ENCODE measurements at regions not wholly inside any gene's neighbourhood (a gene's known extent, or its start where the extent isn't known, plus 50 kb on each side); places are given as distances from the start of the nearest gene placed in this dataset.

GRCh38 chr10:100655760-100656421 is 89.5 kb upstream of the PAX2 start (continued):
- peak; percentile 43 for TF ChIP-seq PRDM10 (tag by site-specific recombination; IDR thresholded peaks at IDR 0.05)
- TF ChIP-seq ZNF513 (tag by site-specific recombination; IDR thresholded peaks at IDR 0.05) = peak; percentile 99
- TF ChIP-seq MZF1 (tag by site-specific recombination; IDR thresholded peaks at IDR 0.05; ENCODE audit: borderline replicate concordance) = peak; percentile 37; the same call in 1 of the 2 replicates
- no peak for TF ChIP-seq ZNF311 (tag by site-specific recombination; IDR thresholded peaks at IDR 0.05; ENCODE audit: borderline replicate concordance)
- peak; percentile 92 for TF ChIP-seq ZEB2 (tag by site-specific recombination; IDR thresholded peaks at IDR 0.05)
- TF ChIP-seq, protein P1, sequence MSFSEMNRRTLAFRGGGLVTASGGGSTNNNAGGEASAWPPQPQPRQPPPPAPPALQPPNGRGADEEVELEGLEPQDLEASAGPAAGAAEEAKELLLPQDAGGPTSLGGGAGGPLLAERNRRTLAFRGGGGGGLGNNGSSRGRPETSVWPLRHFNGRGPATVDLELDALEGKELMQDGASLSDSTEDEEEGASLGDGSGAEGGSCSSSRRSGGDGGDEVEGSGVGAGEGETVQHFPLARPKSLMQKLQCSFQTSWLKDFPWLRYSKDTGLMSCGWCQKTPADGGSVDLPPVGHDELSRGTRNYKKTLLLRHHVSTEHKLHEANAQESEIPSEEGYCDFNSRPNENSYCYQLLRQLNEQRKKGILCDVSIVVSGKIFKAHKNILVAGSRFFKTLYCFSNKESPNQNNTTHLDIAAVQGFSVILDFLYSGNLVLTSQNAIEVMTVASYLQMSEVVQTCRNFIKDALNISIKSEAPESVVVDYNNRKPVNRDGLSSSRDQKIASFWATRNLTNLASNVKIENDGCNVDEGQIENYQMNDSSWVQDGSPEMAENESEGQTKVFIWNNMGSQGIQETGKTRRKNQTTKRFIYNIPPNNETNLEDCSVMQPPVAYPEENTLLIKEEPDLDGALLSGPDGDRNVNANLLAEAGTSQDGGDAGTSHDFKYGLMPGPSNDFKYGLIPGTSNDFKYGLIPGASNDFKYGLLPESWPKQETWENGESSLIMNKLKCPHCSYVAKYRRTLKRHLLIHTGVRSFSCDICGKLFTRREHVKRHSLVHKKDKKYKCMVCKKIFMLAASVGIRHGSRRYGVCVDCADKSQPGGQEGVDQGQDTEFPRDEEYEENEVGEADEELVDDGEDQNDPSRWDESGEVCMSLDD (tag by site-specific recombination; IDR thresholded peaks at IDR 0.05) = peak; percentile 91
- TF ChIP-seq ZNF341 (tag by site-specific recombination; IDR thresholded peaks at IDR 0.05; ENCODE audit: low read depth) = peak; percentile 74
- peak; percentile 86; the same call in 1 of the 2 replicates for TF ChIP-seq ZNF391 (tag by site-specific recombination; IDR thresholded peaks at IDR 0.05; ENCODE audit: borderline replicate concordance, low read depth)
- peak; percentile 43; the same call in 1 of the 2 replicates for TF ChIP-seq PRDM1 (tag by site-specific recombination; IDR thresholded peaks at IDR 0.05)
- TF ChIP-seq, protein P2, sequence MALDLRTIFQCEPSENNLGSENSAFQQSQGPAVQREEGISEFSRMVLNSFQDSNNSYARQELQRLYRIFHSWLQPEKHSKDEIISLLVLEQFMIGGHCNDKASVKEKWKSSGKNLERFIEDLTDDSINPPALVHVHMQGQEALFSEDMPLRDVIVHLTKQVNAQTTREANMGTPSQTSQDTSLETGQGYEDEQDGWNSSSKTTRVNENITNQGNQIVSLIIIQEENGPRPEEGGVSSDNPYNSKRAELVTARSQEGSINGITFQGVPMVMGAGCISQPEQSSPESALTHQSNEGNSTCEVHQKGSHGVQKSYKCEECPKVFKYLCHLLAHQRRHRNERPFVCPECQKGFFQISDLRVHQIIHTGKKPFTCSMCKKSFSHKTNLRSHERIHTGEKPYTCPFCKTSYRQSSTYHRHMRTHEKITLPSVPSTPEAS (tag by site-specific recombination; IDR thresholded peaks at IDR 0.05) = no peak; the same call in 1 of the 2 replicates
- TF ChIP-seq ZNF174 (tag by site-specific recombination; IDR thresholded peaks at IDR 0.05) = no peak
- no peak for TF ChIP-seq ZNF169 (tag by site-specific recombination; IDR thresholded peaks at IDR 0.05)
- TF ChIP-seq ZNF654 (tag by site-specific recombination; IDR thresholded peaks at IDR 0.05; ENCODE audit: low read depth) = no peak
- TF ChIP-seq OSR2 (tag by site-specific recombination; IDR thresholded peaks at IDR 0.05) = peak; percentile 82
- no peak for TF ChIP-seq ZNF544 (tag by site-specific recombination; IDR thresholded peaks at IDR 0.05)
- TF ChIP-seq HOXA7 (CRISPR knock-in tag; IDR thresholded peaks at IDR 0.05; ENCODE audit: borderline replicate concordance) = no peak
- TF ChIP-seq ZNF791 (tag by site-specific recombination; IDR thresholded peaks at IDR 0.05) = no peak
- TF ChIP-seq ZNF24 (tag by site-specific recombination; IDR thresholded peaks at IDR 0.05) = no peak; the same call in 1 of the 2 replicates
- TF ChIP-seq ZBTB8A (tag by site-specific recombination; IDR thresholded peaks at IDR 0.05) = peak; percentile 54; the same call in 1 of the 2 replicates
- peak; percentile 70; the same call in 1 of the 2 replicates for TF ChIP-seq SCRT2 (tag by site-specific recombination; IDR thresholded peaks at IDR 0.05)
- no peak for TF ChIP-seq ZNF610 (tag by site-specific recombination; IDR thresholded peaks at IDR 0.05; ENCODE audit: borderline replicate concordance)
- TF ChIP-seq ZNF747 (tag by site-specific recombination; IDR thresholded peaks at IDR 0.05) = no peak
- no peak for TF ChIP-seq ZNF274 (IDR thresholded peaks at IDR 0.05; ENCODE audit: low read length)
- TF ChIP-seq ZNF274 (tag by site-specific recombination; IDR thresholded peaks at IDR 0.05; ENCODE audit: borderline replicate concordance) = no peak
- TF ChIP-seq, protein P3, sequence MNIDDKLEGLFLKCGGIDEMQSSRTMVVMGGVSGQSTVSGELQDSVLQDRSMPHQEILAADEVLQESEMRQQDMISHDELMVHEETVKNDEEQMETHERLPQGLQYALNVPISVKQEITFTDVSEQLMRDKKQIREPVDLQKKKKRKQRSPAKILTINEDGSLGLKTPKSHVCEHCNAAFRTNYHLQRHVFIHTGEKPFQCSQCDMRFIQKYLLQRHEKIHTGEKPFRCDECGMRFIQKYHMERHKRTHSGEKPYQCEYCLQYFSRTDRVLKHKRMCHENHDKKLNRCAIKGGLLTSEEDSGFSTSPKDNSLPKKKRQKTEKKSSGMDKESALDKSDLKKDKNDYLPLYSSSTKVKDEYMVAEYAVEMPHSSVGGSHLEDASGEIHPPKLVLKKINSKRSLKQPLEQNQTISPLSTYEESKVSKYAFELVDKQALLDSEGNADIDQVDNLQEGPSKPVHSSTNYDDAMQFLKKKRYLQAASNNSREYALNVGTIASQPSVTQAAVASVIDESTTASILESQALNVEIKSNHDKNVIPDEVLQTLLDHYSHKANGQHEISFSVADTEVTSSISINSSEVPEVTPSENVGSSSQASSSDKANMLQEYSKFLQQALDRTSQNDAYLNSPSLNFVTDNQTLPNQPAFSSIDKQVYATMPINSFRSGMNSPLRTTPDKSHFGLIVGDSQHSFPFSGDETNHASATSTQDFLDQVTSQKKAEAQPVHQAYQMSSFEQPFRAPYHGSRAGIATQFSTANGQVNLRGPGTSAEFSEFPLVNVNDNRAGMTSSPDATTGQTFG (tag by site-specific recombination; IDR thresholded peaks at IDR 0.05; ENCODE audit: borderline replicate concordance) = no peak
- TF ChIP-seq, protein P4, sequence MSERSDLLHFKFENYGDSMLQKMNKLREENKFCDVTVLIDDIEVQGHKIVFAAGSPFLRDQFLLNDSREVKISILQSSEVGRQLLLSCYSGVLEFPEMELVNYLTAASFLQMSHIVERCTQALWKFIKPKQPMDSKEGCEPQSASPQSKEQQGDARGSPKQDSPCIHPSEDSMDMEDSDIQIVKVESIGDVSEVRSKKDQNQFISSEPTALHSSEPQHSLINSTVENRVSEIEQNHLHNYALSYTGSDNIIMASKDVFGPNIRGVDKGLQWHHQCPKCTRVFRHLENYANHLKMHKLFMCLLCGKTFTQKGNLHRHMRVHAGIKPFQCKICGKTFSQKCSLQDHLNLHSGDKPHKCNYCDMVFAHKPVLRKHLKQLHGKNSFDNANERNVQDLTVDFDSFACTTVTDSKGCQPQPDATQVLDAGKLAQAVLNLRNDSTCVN (tag by site-specific recombination; optimal IDR thresholded peaks at IDR 0.05) = peak; percentile 66
- peak; percentile 79 for TF ChIP-seq EGR2 (tag by site-specific recombination; IDR thresholded peaks at IDR 0.05; ENCODE audit: low read depth)

All from HEK293 (cell line).